ENCODE measurements at regions not wholly inside any gene's neighbourhood (a gene's known extent, or its start where the extent isn't known, plus 50 kb on each side); places are given as distances from the start of the nearest gene placed in this dataset.
"Not testable (repeated sequence)": the region's sequence is repeated elsewhere in the genome, so short reads cannot be mapped to it uniquely, and the experiment has no call there.

DNA sequence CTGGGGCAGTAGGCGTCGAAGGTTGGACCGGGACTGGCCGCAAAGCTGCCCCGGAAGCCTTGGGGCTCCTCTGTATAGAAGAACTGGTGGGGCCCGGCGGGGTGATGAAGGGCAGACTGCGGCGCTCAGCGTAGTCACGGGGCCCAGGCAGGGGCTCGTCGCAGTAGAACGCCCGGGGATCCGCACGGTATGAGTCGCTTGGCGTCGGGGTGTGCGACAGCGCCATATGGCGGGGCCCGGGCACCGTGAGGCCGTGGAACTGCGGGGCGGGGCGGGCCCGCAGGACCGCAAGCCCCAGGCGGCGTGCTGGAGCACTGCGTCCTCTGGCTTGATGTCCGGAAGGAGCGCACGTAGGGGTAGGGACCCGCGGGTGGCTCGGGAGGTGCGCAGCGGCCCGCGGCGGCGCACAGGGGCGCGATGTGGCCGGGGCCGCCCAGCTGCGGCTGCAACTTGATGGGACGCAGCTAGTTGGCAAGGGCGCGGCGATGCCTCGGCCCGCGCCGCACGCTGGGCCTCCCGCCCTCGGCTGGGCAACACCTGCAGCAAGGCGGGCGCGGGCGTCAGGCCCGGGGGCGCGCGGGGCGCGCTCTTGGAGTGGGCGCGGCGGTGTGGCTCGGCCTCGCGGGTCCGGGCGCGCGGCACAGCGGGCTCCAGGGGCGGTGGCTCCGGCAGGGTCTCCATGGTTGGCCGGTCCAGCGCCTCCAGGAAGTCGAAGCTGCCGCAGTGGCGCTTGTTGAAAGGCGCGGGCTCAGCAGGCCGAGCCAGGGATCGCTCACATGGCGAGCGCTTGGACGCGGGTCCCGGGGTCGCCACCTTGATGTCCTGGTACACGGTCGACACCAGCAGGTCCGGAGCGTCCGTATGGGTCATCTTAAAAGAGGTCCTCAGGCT is 251.4 kb downstream of the ANKRD30B start:
- no peaks in the 10 kb centered on the region; the same call in 1 of the 2 replicates for H3K9me3 ChIP-seq (ENCODE audit: control insufficient read depth, insufficient read depth, low read length)
- no peaks in the 10 kb centered on the region for H3K27me3 ChIP-seq (ENCODE audit: control insufficient read depth, low read length)
- no peak overlapping the region for H3K4me3 ChIP-seq (ENCODE audit: low read length)
- no peaks in the 10 kb centered on the region for H3K36me3 ChIP-seq (ENCODE audit: control insufficient read depth, low read length)
- no peaks in the 10 kb centered on the region for H3K4me1 ChIP-seq (ENCODE audit: control insufficient read depth, low read length)
- no peaks in the 10 kb centered on the region for H3K79me2 ChIP-seq (ENCODE audit: control insufficient read depth, low read length)
- H3F3A ChIP-seq (ENCODE audit: control insufficient read depth, insufficient read depth): no peaks in the 10 kb centered on the region
- no peaks in the 10 kb centered on the region for H3K9me2 ChIP-seq (replicated peaks; ENCODE audit: control insufficient read depth, low read length)
- no peak overlapping the region for H3K27ac ChIP-seq (ENCODE audit: low read depth, low read length)
- TF ChIP-seq EZH2phosphoT487 (IDR thresholded peaks at IDR 0.05; ENCODE audit: borderline replicate concordance, low read length) (no peak), CTCF (IDR thresholded peaks at IDR 0.05; ENCODE audit: low read depth, low read length, poor library complexity, severe bottlenecking) (no peak)
- no peaks in the 10 kb centered on the region for H4K20me1 ChIP-seq (ENCODE audit: control insufficient read depth, insufficient read depth, low read depth, low read length)
- no peak overlapping the region for H3K4me2 ChIP-seq (ENCODE audit: low read length)

DNA sequence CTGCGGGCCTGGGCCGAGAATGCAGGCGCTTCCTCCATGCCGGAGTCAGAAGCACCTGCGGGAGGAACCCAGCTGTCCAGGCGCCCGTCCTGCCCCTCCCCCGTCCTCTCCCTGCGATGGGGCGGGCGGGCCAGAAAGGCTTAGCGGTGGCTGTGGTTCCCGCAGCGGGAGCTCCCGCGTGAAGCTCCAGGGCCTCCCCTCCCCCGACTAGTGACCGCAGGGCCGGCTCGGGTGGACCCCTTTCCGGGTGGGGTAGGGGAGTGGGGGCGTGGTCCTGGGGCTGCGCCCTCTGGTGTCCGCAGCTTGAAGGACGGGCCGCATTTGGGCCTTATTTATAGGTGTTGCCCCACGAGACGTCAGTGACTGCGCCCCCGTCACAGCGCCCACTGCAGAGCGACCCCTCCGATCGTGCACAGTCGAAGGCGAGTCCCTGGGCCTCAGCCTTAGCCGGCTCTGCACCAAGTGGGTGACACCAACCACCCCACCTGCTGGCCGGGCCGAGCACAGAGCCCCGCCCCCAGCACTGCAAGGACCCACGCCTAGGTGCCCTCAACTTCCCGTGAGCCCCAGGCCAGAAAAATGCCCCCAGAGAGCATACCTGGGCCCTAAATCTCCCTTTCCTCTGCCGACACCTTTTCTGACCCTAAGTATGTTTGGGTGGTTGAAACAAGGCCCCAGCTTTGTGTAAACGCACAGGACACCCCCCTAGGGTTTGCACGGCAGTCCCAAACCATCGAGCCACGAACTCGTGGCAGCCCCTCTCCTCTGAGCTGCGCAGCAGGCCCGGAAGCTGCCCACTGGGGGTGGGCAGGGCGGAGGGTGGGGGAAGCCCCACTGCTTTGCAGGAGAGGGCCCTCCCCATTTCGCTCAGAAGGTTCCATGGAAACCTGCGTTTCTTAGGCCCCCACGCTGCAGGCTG is 252.4 kb downstream of the ANKRD30B start:
- not testable (repeated sequence) for H4K20me1 ChIP-seq (ENCODE audit: control insufficient read depth, insufficient read depth, low read depth, low read length); H3K27me3 ChIP-seq (ENCODE audit: control insufficient read depth, low read length); H3F3A ChIP-seq (ENCODE audit: control insufficient read depth, insufficient read depth); H3K4me2 ChIP-seq (ENCODE audit: low read length); H3K9me2 ChIP-seq (replicated peaks; ENCODE audit: control insufficient read depth, low read length); H3K27ac ChIP-seq (ENCODE audit: low read depth, low read length); H3K4me3 ChIP-seq (ENCODE audit: low read length); H3K9me3 ChIP-seq (ENCODE audit: control insufficient read depth, insufficient read depth, low read length); H3K36me3 ChIP-seq (ENCODE audit: control insufficient read depth, low read length); H3K79me2 ChIP-seq (ENCODE audit: control insufficient read depth, low read length); H3K4me1 ChIP-seq (ENCODE audit: control insufficient read depth, low read length)

DNA sequence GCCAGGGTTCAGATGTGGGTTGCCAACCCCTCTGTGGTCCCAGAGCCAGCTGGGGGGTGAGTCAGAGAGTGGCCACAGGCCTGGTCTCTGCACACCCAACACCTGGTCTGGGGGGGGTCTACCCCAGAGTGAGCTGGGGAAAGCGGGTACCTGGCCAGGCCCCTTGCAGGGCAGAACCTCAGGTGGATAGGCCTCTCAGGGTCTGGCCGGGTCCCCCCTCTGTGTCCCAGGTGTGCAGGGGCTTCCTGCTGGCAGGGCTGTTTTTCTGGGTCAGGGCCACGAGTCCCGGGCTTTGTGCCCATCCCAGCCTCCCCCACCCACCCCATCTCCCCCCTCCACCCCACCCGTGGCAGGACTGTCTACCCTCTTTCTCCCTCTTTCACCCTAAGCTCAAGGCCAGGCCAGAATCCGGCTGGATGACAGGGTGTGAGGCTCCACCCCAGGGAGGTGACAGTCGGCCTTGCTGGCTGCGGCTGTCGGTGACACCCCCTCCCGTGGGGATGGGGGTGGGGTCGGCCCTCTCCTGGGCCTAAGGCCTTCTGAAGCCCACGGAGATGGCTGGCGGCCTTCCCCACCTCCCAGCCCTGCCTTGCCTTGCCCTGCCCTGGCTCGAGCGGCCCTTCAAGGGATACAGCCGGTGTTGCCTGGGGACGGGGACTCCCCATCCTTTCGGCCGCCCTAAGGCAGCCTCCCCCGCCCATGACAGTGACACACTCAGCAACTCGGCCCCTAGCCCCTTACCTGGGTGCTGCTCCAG is 253.2 kb downstream of the ANKRD30B start:
- not testable (repeated sequence) for H3K79me2 ChIP-seq (ENCODE audit: control insufficient read depth, low read length); H3K4me2 ChIP-seq (ENCODE audit: low read length); H3K36me3 ChIP-seq (ENCODE audit: control insufficient read depth, low read length); H3K27me3 ChIP-seq (ENCODE audit: control insufficient read depth, low read length); H3F3A ChIP-seq (ENCODE audit: control insufficient read depth, insufficient read depth); H3K27ac ChIP-seq (ENCODE audit: low read depth, low read length); H3K9me3 ChIP-seq (ENCODE audit: control insufficient read depth, insufficient read depth, low read length); H3K4me3 ChIP-seq (ENCODE audit: low read length); H3K9me2 ChIP-seq (replicated peaks; ENCODE audit: control insufficient read depth, low read length); H4K20me1 ChIP-seq (ENCODE audit: control insufficient read depth, insufficient read depth, low read depth, low read length); H3K4me1 ChIP-seq (ENCODE audit: control insufficient read depth, low read length)

DNA sequence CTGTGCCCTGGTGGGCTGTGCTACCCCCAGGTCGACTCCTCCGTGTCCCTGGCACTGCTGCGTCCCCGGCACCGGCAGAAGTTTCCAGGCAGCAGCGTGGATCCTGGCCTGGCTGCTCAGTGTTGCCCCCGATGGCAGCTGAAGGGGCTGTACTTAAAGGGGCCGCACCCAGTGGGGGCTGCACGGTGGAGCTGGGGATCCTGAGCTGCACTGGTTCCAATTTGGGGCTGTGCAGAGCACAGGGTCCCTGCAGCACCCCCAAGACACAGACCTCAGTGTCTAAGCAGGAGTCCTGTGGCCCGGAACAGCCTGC is 253.8 kb downstream of the ANKRD30B start:
- H3F3A ChIP-seq (ENCODE audit: control insufficient read depth, insufficient read depth); H3K9me3 ChIP-seq (ENCODE audit: control insufficient read depth, insufficient read depth, low read length); H3K9me2 ChIP-seq (replicated peaks; ENCODE audit: control insufficient read depth, low read length); H3K79me2 ChIP-seq (ENCODE audit: control insufficient read depth, low read length); H3K27ac ChIP-seq (ENCODE audit: low read depth, low read length); H4K20me1 ChIP-seq (ENCODE audit: control insufficient read depth, insufficient read depth, low read depth, low read length); H3K36me3 ChIP-seq (ENCODE audit: control insufficient read depth, low read length); H3K4me3 ChIP-seq (ENCODE audit: low read length); H3K27me3 ChIP-seq (ENCODE audit: control insufficient read depth, low read length); H3K4me1 ChIP-seq (ENCODE audit: control insufficient read depth, low read length); H3K4me2 ChIP-seq (ENCODE audit: low read length): not testable (repeated sequence)

GRCh38 chr18:15002765-15003164 is 254.8 kb downstream of the ANKRD30B start:
- not testable (repeated sequence) for H3K36me3 ChIP-seq (ENCODE audit: control insufficient read depth, low read length); H3K27ac ChIP-seq (ENCODE audit: low read depth, low read length); H3K9me2 ChIP-seq (replicated peaks; ENCODE audit: control insufficient read depth, low read length); H3K27me3 ChIP-seq (ENCODE audit: control insufficient read depth, low read length); H3F3A ChIP-seq (ENCODE audit: control insufficient read depth, insufficient read depth); H3K4me1 ChIP-seq (ENCODE audit: control insufficient read depth, low read length); H3K4me3 ChIP-seq (ENCODE audit: low read length); H3K79me2 ChIP-seq (ENCODE audit: control insufficient read depth, low read length); H3K4me2 ChIP-seq (ENCODE audit: low read length); H3K9me3 ChIP-seq (ENCODE audit: control insufficient read depth, insufficient read depth, low read length); H4K20me1 ChIP-seq (ENCODE audit: control insufficient read depth, insufficient read depth, low read depth, low read length)

GRCh38 chr18:15003231-15003630 is 255.3 kb downstream of the ANKRD30B start:
- not testable (repeated sequence) for H3K9me2 ChIP-seq (replicated peaks; ENCODE audit: control insufficient read depth, low read length); H3K4me1 ChIP-seq (ENCODE audit: control insufficient read depth, low read length); H3K27ac ChIP-seq (ENCODE audit: low read depth, low read length); H3K4me3 ChIP-seq (ENCODE audit: low read length); H3K27me3 ChIP-seq (ENCODE audit: control insufficient read depth, low read length); H4K20me1 ChIP-seq (ENCODE audit: control insufficient read depth, insufficient read depth, low read depth, low read length); H3K79me2 ChIP-seq (ENCODE audit: control insufficient read depth, low read length); H3K36me3 ChIP-seq (ENCODE audit: control insufficient read depth, low read length); H3K4me2 ChIP-seq (ENCODE audit: low read length); H3F3A ChIP-seq (ENCODE audit: control insufficient read depth, insufficient read depth); H3K9me3 ChIP-seq (ENCODE audit: control insufficient read depth, insufficient read depth, low read length)

Data from DOHH2 (cell line).